Stimulated activated CD4-positive, alpha-beta T cell treated with anti-CD3 and anti-CD28 coated beads, TNF-alpha, amount 100 ng/mL, for 4 hours (primary cell): ENCODE measurements at regions not wholly inside any gene's neighbourhood (a gene's known extent, or its start where the extent isn't known, plus 50 kb on each side); places are given as distances from the start of the nearest gene placed in this dataset.
"Not testable (repeated sequence)": the region's sequence is repeated elsewhere in the genome, so short reads cannot be mapped to it uniquely, and the experiment has no call there.

Source experiments
- DNase-seq, 3 experiments: peaks; one replicate each; pipeline ENCODE4 v3.0.0-alpha.2; 2020; ENCODE audit warnings: low read depth in 3 of 3

DNA sequence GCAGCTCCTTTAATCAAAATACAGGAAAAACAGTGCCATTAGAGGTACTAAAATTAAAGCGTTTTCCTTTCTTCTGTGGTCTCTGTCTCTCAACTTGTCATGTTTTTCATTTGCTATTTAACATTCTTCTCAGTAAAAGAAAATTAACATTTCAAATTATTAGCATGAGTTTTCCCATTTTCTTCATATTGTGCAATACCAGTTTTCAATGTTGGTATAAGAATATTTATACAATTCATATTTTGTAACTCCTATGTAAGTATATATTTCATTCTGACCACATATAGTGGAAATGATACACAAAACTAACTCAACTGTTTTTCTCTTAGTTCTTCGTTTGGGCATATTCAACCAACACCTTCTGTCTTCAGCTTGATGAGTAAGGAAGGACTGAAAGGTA is 308.3 kb downstream of the HS3ST1 start:
- DNase-seq, result no peak

DNA sequence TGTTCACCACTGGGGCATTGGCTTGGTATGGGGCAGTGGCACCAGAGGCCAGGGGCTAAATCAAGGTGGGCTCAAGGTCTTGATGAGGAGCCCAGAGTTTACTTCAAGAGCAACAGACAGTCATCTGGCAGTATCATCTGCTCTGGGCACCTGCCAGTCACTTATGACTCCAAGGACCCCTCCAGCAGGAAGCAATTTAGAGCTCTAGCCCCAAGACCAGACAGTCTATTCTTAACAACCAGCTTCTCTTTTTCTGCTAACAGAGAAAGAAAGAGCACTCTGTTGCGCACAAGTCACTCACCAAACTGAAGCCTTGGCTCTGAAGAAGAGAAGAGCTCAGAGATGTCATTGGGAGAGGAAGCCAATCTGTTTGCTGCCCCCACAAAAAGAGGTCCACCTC is 309.2 kb downstream of the HS3ST1 start:
- no peak for DNase-seq

DNA sequence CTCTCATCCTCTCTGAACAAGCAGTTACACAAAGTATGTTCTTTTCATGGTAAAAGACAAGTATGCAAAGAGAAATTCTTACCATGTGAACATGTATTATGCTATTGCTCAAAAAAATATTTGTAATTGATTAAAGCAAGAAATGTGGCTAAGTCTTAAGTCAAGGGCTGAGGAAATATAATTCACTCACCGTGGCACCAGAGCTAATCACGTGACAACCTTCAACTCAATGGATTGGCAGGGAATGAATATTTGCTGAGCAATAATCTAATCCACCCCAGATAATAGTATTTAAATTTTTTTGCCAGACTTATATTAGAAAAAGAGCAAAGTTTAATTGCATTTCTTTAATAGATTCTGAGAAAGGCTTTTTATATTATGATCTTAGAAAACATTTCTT is 310.2 kb downstream of the HS3ST1 start:
- no peak for DNase-seq

DNA sequence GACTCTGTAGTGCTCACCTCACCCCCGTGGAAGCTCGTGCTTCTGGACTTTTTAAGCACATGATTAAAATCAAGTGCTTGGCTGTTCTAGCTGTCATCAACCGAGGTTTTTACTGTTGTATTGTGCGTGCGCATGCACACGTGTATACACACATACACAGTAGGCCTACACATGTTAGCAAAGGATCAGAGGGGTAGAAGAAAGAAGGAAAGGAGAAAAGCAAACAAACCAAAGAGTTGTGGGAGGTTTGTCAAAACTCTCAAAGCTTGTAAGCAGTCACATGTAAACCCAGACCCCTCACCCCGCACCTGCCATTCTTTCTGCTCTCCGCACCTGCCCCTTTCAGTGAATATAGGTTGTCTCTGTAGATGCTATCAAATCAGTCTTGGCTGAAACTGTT is 311.8 kb downstream of the HS3ST1 start:
- no peak for DNase-seq

DNA sequence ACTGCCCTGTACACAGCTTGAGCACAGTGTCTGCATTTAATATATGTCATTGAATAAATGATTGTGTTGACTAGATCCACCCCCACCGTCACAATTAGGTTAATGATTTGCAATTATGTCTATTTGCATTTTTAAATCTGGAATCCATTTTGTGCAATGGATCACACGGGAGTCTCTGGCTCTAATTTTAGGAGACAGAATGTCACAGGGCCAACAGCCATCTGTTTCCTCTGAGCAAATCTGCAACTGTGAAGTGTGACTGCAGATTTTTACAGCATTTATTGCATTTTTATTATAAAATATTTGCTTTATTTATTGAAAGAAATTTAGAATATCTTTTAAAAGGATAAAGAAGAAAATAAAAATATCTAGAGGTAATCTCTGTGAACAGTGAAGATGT is 316.8 kb downstream of the HS3ST1 start:
- no peak for DNase-seq

DNA sequence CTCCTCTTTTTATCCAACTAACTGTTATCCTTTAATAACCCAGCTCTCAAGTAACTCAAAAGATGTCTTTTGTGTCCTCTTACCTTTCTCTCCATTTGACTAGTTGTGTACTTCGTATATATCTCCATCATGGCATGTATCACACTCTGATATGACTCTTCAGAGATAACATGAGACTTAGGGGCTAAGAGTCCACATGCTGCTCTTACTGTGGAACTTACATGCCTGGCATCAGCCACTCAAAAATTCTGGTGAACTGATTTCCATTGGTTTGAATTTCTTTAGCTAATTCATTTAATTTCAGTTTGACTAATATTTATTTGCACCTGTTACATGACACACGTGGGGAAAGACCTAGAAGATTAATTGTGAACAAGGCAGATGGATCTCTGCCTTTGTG is 317.3 kb downstream of the HS3ST1 start:
- DNase-seq, result no peak

DNA sequence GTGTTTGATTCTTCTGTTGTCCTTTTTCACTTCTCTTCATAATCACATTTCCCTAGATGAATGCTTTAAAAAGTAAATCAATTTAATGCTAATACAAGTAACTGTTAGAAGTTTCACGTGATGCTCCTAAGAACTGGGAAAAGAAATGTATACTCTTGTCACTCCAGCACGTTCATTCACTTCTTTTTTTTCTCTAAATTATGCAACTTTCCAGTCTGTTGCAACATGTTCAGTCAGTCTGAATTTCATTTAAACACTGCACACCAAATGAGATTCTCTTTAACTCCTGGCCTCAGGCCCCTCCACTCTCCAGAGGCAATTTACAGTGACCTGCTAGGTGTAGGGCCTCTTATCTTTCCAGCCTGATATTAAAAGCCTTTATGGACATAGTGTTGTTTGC is 321.9 kb downstream of the HS3ST1 start:
- DNase-seq, result no peak

DNA sequence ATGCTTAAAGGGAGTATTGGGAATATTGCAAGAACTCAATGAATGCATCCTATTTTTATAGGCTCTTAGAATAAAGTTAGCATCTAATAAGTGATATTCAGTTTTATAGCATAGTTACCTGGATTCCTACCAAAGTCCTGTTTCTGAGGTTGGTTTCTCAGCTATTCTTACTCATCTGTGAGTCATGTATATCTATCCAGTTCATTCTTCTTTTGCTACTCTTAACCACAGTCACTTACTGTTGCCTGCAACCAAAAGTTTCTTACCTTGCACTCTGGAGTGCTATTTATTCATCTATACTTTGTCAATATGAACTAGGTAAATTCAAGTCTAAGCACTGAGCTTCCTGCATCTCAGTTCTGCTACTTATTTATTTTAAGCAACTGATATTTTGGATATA is 322.5 kb downstream of the HS3ST1 start:
- DNase-seq, result no peak

DNA sequence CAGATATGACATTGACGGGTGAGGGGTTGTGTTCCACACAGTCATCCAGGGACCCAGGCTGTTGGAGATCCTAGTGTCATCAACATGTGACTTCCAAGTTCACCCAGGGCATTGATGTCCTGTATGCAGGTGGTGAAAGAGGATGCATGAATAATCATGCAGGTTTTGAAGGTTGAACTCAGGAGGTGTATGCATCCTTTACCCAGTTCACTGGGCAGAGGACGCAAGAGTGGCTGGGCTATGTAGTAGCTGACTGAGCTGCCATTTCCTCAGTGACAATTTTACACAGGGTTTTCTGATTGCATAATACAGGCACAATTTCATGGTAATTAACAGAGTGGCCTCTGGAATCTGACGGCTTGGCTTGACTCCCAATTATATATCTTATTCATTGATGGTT is 323.0 kb downstream of the HS3ST1 start:
- DNase-seq, result no peak

DNA sequence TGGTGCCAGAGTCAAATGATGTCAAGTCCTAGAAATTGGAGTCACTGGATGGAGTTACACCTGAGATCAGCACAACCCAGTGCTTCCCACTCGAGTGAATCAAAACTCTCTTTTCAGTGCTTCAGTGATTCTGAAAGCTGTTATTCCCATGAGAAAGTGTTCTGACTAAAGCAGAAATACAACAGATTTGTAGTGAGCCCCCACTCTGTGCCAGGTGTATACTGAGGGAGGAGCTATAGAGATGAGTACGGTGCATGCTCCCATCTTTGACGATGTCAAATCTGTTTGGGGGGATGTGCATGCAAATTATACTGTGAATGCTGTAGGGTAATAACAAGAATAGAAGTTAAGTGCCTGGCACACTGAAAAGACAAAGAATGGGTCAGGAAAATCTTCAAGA is 330.2 kb downstream of the HS3ST1 start:
- DNase-seq, result no peak

DNA sequence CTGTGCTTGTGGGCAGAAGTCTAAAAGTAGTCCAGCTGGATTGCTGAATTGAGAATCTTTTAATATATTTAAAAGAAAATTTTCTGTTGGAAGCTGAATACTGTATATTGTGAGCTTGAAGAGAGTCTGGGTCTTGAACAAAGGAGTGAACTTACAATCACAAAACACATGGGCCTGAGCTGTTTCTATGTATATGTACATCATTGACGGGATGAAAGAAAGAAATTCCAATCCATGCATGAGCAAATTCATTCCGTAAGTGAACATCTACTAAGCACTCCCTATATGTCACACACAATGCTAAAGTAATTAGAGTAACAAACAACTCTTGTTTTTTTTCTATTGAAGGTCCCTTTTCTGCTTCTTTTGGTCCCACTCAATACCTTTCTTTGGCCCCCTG is 331.0 kb downstream of the HS3ST1 start:
- no peak for DNase-seq

DNA sequence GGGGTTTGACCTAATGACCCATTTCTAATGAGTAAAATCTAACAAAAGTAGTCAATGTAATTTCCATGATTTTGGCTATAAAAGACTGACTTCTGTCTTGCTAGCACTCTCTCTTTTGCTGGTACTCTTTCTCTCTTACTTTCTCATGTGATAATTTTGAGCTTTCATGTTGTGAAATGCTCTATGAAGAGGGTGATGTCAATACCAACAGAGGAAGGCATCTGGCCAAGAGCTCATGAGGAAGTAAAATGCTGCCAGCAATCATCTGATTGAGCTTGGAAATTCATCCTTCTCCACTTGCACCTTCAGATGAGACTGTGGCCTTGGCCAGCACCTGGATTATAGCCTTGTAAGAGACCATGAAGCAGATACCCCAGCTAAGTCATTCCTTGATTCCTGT is 347.7 kb downstream of the HS3ST1 start:
- DNase-seq, result no peak

DNA sequence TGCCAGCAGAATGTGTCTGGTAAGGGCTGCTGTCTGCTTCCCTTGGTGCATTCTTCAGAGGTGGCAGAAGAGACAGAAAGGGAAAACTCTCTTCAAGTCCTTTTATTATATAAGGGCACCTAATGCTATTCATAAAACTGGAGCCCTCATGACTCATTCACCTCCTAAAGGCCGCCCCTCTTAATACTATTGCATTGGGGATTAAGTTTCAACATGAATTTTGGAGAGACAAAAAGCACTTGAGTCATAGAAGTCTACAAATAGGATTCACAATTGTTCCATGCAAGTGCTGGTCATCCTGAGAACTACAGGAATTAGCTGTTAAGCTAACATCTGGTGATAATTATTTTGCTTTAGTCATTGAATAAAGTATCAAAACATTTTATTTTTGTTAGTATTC is 349.5 kb downstream of the HS3ST1 start:
- no peak for DNase-seq

DNA sequence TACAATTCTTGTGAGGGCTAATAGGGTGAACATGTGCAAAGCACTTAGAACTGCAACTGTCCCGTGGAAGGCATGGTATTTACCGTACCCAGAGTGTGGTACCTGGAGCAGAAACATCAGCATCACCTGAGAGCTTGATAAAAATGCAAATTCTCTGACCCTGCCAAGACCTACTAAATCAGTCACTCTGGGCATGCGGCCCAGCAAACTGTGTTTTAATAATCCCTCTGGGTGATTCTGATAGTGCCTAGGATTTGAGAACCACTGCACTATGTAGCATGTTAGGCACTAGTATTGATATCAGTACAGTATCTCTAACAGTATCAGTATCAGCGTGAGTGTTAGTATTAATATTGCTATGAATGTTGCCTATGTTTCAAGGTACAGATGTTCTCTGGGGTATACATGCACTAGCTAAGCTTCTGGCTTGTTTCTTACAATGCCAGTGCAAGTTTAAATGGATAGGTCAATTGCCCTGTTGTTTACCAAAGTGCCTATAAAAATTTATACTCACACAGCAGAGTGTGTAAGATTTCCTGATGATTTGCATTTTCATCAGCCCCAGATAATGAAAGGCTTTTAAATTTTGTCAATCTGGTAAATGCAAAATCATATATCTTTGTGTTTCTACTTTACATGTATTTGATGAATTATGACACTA is 354.0 kb downstream of the HS3ST1 start:
- DNase-seq, result no peak

DNA sequence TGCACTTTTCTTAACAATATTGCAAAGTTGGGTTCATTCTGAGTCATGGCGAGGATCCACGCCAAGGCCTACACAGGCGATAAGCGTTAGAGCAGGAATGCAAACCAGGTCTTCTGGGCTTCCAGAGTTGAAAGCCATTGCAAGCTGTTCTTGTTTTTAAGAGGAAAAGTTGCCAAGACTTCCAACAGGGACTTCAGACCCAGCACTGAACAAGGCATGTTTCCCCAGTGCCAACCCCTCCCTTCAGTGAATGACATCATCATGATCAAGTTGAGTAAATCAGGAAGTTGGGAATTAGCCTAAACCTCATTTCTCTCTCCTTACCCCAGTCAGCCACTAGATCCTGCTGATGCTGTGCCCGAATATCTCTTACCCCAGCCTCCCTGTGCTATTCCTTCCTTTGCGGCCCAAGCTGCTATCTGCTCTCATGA is 355.1 kb downstream of the HS3ST1 start:
- DNase-seq, result no peak

DNA sequence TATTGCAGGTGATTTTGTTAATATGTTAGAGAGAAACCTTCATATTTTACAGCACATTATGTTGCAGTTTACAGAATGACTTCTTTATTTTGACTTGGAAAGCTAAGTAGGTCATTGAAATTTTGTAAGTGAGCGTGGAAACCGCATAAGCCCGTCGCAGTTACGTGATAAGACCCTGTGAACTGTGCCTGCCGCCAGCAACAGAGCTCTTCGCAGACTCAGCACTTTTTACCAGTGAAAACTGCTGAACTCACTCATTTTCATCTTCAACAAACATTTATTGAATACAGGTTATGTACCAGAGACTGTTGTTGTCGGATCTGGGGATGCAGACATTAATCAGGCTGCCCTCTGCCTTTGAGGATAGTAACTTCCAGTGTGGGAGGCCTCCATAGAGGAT is 355.7 kb downstream of the HS3ST1 start:
- DNase-seq, result no peak

DNA sequence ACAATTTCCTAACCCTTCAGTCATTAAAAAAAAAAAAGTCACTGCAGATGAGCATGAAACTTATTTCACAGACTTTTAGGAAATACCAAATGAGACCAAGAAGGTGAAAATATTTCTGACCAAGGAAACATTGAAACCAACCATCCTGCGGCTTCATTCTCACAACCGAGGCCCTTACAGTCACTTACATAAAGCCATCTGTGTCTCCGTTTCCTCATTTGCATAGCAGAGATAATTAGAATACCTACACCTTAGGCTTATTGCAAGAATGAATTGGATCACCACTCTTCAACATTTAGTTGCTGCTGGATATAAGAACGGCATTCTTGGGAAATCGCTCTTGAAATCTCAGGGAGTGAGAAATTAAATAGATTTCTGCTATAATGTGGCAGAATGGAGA is 356.2 kb downstream of the HS3ST1 start:
- DNase-seq, result no peak

DNA sequence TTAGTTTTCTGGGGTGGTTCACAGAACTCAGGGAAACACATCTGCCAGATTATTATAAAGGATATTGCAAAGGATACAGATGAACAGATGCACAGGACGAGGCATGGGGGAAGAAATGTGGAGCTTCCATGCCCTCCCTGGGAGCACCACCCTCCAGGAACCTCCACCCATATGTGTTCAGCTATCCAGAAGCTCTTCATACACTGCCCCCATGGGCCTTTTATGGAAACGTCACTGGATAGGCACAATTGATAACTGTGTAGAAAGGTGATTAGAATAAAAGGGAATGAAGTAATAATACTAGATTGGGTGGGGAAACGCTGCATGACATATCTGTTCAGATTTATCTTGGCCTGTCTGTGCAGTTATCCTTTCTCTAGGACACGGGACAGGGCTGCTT is 357.9 kb downstream of the HS3ST1 start:
- no peak for DNase-seq

DNA sequence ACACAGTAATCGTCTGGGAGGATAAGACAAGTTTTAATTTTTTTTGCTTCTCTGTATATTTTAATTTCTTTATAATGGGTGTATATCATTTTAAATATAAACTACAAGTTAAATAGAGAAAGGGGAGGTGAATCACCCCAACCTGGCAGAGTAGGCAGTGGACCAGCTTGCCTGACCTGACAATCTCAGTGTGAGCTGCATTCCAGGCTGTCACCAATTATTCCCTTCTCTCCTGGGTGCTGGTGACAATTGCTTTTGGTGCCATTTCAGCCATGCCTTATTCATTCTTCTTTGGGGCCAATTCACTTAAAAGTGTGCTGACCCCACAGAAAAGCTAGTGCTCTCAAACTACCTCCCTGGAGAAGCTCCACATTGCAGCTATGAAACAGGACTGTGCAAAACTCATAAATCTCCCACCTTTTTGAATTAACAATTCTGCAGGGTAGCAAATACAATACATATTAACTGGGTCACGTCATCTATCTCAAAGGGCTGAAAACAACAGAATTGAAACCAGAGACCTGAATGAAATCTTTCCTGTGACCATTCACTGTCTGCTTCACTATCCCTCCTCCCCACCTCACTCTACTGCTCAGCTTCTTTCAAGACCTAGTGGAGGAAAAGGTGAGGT is 359.0 kb downstream of the HS3ST1 start:
- no peak for DNase-seq

DNA sequence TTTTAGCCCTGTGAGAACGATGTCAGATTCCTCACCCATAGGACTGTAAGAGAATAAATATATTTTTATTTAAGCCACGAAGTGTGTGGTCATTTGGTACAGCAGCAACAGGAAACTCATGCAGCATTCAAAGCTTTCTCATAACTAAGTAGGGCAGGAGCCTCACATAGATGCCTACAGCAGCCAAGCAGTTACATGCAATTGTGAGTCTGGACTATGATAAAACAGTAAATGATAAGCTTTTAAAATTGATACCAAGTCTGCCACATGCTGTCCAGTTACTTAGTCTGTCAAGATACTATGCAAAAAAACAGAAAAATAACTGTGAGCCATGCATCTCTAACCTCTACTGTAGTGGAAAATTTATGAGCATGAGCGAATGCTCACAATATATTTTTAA is 359.6 kb downstream of the HS3ST1 start:
- no peak for DNase-seq

DNA sequence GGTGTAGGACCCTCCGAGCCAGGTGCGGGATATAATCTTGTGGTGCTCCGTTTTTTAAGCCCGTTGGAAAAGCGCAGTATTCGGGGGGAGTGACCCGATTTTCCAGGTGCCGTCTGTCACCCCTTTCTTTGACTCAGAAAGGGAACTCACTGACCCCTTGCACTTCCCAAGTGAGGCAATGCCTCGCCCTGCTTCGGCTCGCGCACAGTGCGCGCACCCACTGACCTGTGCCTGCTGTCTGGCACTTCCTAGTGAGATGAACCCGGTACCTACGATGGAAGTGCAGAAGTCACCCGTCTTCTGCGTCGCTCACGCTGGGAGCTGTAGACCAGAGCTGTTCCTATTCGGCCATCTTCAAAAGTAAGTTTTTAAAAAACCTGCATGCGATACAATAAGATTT is 362.1 kb downstream of the HS3ST1 start:
- DNase-seq, result not testable (repeated sequence)

DNA sequence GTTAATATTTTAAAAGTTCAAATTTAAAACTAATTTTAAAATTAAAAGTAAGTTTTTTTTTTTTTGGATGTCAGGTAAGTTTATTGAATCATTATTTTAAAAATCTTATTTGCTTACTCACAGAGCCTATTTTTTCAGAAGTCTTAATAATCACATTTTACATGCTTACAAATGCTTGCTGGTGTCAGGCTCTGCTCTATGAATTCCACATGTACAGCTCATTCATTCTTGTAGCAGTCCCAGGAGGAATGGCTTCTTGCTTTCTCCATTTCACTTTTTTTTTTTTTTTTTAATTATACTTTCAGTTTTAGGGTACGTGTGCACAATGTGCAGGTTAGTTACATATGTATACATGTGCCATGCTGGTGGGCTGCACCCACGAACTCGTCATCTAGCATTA is 368.1 kb downstream of the HS3ST1 start:
- DNase-seq, result not testable (repeated sequence)

DNA sequence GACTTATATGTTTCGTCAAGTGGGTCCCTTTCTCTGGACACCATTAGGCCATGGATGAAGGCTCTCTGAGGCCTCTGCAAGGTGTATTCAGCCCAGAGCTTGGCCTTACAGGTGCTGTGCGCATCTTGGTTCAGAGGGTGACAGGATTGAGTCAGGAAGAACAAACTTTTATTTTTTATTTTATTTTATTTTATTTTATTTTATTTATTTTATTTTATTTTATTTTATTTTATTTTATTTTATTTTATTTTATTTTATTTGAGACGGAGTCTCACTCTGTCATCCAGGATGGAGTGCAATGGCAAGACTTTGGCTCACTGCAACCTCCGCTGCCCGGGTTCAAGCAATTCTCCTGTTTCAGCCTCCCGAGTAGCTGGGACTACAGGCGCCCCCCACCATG is 370.4 kb upstream of the CLNK start:
- not testable (repeated sequence) for DNase-seq

DNA sequence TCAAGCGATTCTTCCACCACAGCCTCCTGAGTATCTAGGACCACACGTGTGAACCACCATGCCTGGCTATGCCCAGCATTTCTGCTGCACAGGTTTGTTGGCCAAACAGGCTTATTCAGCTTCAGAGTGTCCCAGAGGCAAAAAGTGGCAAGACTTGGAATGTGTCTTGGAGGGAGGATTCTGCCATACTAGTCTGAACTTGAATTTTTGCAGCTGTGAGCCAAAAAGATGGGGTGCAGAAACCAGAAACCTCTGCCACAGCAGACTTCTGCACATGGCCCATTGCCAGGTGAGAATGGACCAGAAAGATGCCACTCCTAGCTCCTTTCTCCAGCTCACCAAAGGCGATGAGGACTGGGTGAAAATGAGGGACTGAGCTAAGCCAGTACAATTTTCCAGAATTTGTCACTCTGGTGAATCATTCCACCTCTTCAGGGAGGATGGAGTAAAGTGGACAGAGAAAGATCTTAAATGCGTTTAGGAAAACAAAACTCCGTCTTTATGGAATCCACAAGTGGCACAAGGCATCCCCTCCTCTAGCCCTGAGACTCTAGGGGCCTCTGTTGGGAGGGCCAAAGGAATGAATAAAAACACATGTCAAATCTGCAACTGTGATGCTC is 369.1 kb upstream of the CLNK start:
- DNase-seq, result no peak
